NCI-H69 (cell line): ENCODE measurements at regions not wholly inside any gene's neighbourhood (a gene's known extent, or its start where the extent isn't known, plus 50 kb on each side); places are given as distances from the start of the nearest gene placed in this dataset.

Experiments
- DNase-seq: peaks from one replicate; lab custom pipeline; 2025; lab: John Stamatoyannopoulos, UW

- DNase-seq: no peak
Observed at GRCh38 chr6:77073410-77073760, 389.9 kb downstream of the HTR1B start.

- no peak for DNase-seq
Observed at GRCh38 chr6:77072694-77073409, 390.4 kb downstream of the HTR1B start.

GRCh38 chr6:77063494-77063893 is 399.8 kb downstream of the HTR1B start:
- DNase-seq: no peak

- no peak for DNase-seq
Observed at GRCh38 chr6:77055711-77056110, 407.6 kb downstream of the HTR1B start.

GRCh38 chr6:77040568-77041195 is 422.6 kb downstream of the HTR1B start:
- DNase-seq: no peak

- DNase-seq: no peak
Observed at GRCh38 chr6:77038807-77039206, 424.5 kb downstream of the HTR1B start.

- DNase-seq: no peak
Observed at GRCh38 chr6:77037439-77037838, 425.9 kb downstream of the HTR1B start.

- DNase-seq: no peak
Observed at GRCh38 chr6:77036400-77036799, 426.9 kb downstream of the HTR1B start.

GRCh38 chr6:77034161-77034560 is 429.1 kb downstream of the HTR1B start:
- no peak for DNase-seq

- no peak for DNase-seq
Observed at GRCh38 chr6:77030929-77031674, 432.2 kb downstream of the HTR1B start.

GRCh38 chr6:77026341-77026740 is 436.9 kb downstream of the HTR1B start:
- DNase-seq: no peak

GRCh38 chr6:77025736-77026223 is 437.5 kb downstream of the HTR1B start:
- no peak for DNase-seq

- DNase-seq: no peak
Observed at GRCh38 chr6:77021778-77022177, 441.5 kb downstream of the HTR1B start.

- no peak for DNase-seq
Observed at GRCh38 chr6:77021232-77021631, 442.1 kb downstream of the HTR1B start.

- no peak for DNase-seq
Observed at GRCh38 chr6:77019081-77019480, 444.2 kb downstream of the HTR1B start.

GRCh38 chr6:77017537-77017936 is 445.8 kb downstream of the HTR1B start:
- DNase-seq: no peak

GRCh38 chr6:77015350-77015749 is 447.9 kb downstream of the HTR1B start:
- no peak for DNase-seq

- no peak for DNase-seq
Observed at GRCh38 chr6:77011929-77012545, 451.3 kb downstream of the HTR1B start.

- DNase-seq: no peak
Observed at GRCh38 chr6:77010931-77011542, 452.3 kb downstream of the HTR1B start.

GRCh38 chr6:76992553-76992952 is 470.7 kb downstream of the HTR1B start:
- DNase-seq: no peak

- no peak for DNase-seq
Observed at GRCh38 chr6:76984572-76984971, 478.7 kb downstream of the HTR1B start.
